Osteocyte (in vitro differentiated cells): ENCODE measurements at regions not wholly inside any gene's neighbourhood (a gene's known extent, or its start where the extent isn't known, plus 50 kb on each side); places are given as distances from the start of the nearest gene placed in this dataset.

Experiments used
- DNase-seq: peaks from one replicate; pipeline ENCODE4 v3.0.0; 2021; ENCODE audit warnings: mixed read lengths; ENCODE audit not compliant: unreplicated experiment; ENCODE audit errors: extremely low spot score
- H3K27ac Mint-ChIP-seq: one replicate; pipeline ENCODE4 v1.8.0; 2021; ENCODE audit warnings: mild to moderate bottlenecking, mixed read lengths; ENCODE audit not compliant: unreplicated experiment
- H3K27me3 Mint-ChIP-seq: one replicate; pipeline ENCODE4 v1.8.0; 2021; ENCODE audit warnings: mixed read lengths; ENCODE audit not compliant: unreplicated experiment
- H3K36me3 Mint-ChIP-seq: one replicate; pipeline ENCODE4 v1.8.0; 2021; ENCODE audit warnings: mixed read lengths; ENCODE audit not compliant: unreplicated experiment
- H3K4me1 Mint-ChIP-seq: one replicate; pipeline ENCODE4 v1.8.0; 2021; ENCODE audit warnings: mixed read lengths; ENCODE audit not compliant: unreplicated experiment
- H3K4me3 Mint-ChIP-seq: one replicate; pipeline ENCODE4 v1.8.0; 2021; ENCODE audit warnings: mild to moderate bottlenecking, moderate library complexity, mixed read lengths; ENCODE audit not compliant: unreplicated experiment
- H3K9me3 Mint-ChIP-seq: one replicate; pipeline ENCODE4 v1.8.0; 2021; ENCODE audit warnings: mixed read lengths; ENCODE audit not compliant: unreplicated experiment
- CTCF ChIP-seq: fragments of 200-600 bp; sonication (generic); IDR thresholded peaks from 2 replicates; pipeline ENCODE4 v1.5.0; 2021; ENCODE audit warnings: antibody characterized with exemption, mild to moderate bottlenecking, moderate library complexity

- peaks cover under 1% of the 10 kb centered on the region for H3K36me3 Mint-ChIP-seq
- H3K4me1 Mint-ChIP-seq: peaks cover 11% of the 10 kb centered on the region
- H3K27me3 Mint-ChIP-seq: peaks cover 14% of the 10 kb centered on the region
- no peak for DNase-seq
- no peak overlapping the region for H3K27ac Mint-ChIP-seq
- H3K9me3 Mint-ChIP-seq: peaks cover 4% of the 10 kb centered on the region
- TF ChIP-seq CTCF: no peak
- H3K4me3 Mint-ChIP-seq: no peak overlapping the region
These were observed 116.9 kb upstream of the MPDZ start for GRCh38 chr9:13396418-13396817.

GRCh38 chr9:13395156-13395555, 115.7 kb upstream of the MPDZ start:
- H3K27me3 Mint-ChIP-seq: peaks cover 4% of the 10 kb centered on the region
- H3K36me3 Mint-ChIP-seq: peaks cover 2% of the 10 kb centered on the region
- H3K4me3 Mint-ChIP-seq: no peak overlapping the region
- TF ChIP-seq CTCF: no peak
- peaks cover 11% of the 10 kb centered on the region for H3K4me1 Mint-ChIP-seq
- no peak overlapping the region for H3K27ac Mint-ChIP-seq
- no peak for DNase-seq
- H3K9me3 Mint-ChIP-seq: peaks cover 12% of the 10 kb centered on the region

GRCh38 chr9:13388157-13388556, 108.7 kb upstream of the MPDZ start:
- Mint-ChIP-seq H3K4me3 (no peak overlapping the region), H3K27ac (no peak overlapping the region), H3K36me3 (peaks cover 2% of the 10 kb centered on the region), H3K4me1 (no peaks in the 10 kb centered on the region), H3K27me3 (peaks cover 3% of the 10 kb centered on the region), H3K9me3 (peaks cover 37% of the 10 kb centered on the region)
- TF ChIP-seq CTCF: no peak
- no peak for DNase-seq

DNA sequence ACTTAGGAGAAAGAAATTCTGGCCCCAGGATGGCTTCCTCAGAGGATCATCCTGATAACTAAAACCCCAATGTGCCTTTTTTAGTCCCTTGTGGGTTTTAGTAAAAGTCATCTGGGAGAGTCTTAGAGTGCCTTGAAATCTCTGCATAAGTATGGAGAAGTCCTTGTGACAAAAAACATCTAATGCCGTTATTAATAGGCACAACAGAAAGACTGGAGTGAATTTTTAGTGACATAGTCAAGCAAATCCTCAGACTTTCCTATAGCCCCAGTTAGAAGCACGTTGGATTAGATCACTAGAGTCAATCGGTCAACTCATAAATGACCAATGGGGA, 108.2 kb upstream of the MPDZ start:
- no peaks in the 10 kb centered on the region for H3K4me1 Mint-ChIP-seq
- H3K27ac Mint-ChIP-seq: no peak overlapping the region
- no peak overlapping the region for H3K4me3 Mint-ChIP-seq
- H3K9me3 Mint-ChIP-seq: peaks cover 37% of the 10 kb centered on the region
- no peak for TF ChIP-seq CTCF
- peaks cover 2% of the 10 kb centered on the region for H3K36me3 Mint-ChIP-seq
- no peaks in the 10 kb centered on the region for H3K27me3 Mint-ChIP-seq
- DNase-seq: no peak

DNA sequence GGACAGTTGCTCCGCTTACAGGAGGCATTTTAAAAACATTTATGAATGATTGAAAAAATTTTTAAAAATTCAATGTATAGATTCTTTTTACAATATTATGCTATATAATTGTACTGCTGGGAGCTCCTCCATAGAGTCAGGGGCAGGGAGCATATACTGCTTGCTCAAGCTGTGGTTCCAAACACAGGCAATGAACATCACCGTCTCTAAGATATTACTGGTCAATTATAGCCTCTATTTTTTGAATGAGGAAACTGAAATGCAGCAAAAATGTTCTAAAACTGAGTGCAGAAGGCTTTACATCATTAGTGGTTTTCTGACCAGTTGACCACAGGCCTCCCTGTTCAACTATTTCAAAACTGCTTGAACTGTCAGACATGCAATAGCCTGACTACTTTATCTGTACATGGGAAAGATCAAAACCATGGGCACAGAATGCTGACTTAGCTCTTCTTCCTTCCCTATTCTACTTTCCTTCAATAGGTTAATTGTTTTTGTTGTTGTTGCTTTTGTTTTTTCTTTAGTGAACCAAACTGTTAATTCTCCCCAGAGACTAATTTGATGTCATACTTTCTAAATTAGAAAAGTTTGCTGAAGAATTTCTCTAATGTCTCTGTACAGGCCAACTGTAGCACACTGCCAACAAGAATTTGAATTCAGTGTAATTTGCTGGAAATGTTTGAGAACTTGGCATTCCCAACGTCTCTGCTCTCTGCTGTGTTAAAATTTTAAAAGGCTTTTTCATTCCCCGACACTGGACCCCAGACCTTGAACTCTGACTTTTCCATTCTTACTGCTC, 107.6 kb upstream of the MPDZ start:
- DNase-seq: no peak
- Mint-ChIP-seq H3K9me3 (peaks cover 37% of the 10 kb centered on the region), H3K4me1 (no peaks in the 10 kb centered on the region), H3K36me3 (peaks cover 2% of the 10 kb centered on the region), H3K27ac (no peak overlapping the region), H3K4me3 (no peak overlapping the region), H3K27me3 (no peaks in the 10 kb centered on the region)
- no peak for TF ChIP-seq CTCF
